ENCODE measurements at regions not wholly inside any gene's neighbourhood (a gene's known extent, or its start where the extent isn't known, plus 50 kb on each side); places are given as distances from the start of the nearest gene placed in this dataset.

DNA sequence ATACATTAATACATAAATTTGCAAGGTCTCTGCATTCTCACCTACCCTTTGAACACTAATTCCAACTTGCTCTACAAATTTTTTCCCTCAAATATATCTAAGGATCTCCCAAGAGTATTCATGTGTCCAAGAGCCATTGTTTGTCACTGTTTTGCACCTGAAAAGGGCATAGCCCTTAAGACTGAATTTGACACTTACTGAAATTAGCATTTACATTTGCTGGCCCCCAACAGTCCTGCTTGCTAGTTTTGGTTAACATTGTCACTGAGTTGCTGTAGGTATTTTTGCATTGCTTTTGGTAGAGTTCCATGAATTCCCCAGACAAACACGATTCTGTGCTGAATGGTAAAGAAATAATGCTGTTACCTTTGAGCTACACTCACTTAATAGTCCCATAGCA lies 57.3 kb downstream of the KCNA4 start:
- no peaks in the 10 kb centered on the region for H3K27me3 ChIP-seq (ENCODE audit: control insufficient read depth, insufficient read depth, low read length)
- no peak overlapping the region for H3K9ac ChIP-seq (ENCODE audit: low read depth, low read length)
- peaks cover 25% of the 10 kb centered on the region for H3K4me1 ChIP-seq (ENCODE audit: control insufficient read depth, insufficient read depth, low read length)
- H3K9me3 ChIP-seq (ENCODE audit: control insufficient read depth, insufficient read depth, low read length) = no peaks in the 10 kb centered on the region
- H3K36me3 ChIP-seq (ENCODE audit: control insufficient read depth, insufficient read depth, low read length) = no peaks in the 10 kb centered on the region
- no peak overlapping the region for H3K4me3 ChIP-seq (ENCODE audit: low read depth, low read length)

DNA sequence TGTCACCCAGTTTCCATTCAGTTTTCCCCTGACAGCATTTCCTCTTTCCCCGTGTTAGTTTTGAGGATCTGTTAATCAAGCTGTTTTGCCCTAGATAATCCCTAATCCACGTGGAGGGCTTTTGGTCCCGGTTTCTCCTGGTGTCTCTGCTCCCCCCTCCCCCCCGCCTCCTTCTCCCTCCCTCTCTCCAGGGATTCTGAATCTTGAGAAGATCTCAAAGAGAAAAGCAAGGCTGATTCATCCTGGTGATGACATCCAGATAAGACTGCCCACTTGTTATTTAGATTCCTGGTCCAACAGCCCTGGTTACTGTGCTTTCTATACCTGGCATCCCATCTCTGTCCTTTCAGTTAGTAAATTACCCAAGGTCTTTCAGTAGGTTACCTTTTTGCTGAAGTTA lies 59.4 kb downstream of the KCNA4 start:
- H3K27me3 ChIP-seq (ENCODE audit: control insufficient read depth, insufficient read depth, low read length) = no peaks in the 10 kb centered on the region
- no peak overlapping the region for H3K4me3 ChIP-seq (ENCODE audit: low read depth, low read length)
- peaks cover 25% of the 10 kb centered on the region for H3K4me1 ChIP-seq (ENCODE audit: control insufficient read depth, insufficient read depth, low read length)
- H3K9ac ChIP-seq (ENCODE audit: low read depth, low read length) = no peak overlapping the region
- no peaks in the 10 kb centered on the region for H3K36me3 ChIP-seq (ENCODE audit: control insufficient read depth, insufficient read depth, low read length)
- H3K9me3 ChIP-seq (ENCODE audit: control insufficient read depth, insufficient read depth, low read length) = no peaks in the 10 kb centered on the region

DNA sequence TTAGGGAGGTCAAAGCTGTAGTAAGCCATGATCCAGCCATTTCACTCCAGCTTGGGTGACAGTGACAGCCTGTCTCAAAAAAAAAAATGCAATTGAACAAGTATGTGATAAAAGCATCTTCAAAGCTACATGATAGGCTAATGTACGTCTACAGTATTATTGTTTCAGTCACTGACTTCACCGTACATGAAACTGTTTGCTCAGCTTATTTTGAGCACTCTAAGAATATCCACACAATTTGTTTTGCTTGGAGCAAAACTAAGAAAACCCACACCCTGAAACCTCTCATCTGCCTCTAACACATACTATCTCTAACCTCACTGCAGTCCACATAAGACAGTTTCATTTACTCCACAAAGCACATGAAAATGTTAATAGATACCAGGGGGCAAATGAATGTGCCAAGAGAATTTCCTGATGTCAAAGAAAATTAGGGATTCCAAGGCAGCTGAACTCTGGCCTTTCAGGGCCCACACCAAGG lies 60.7 kb downstream of the KCNA4 start:
- H3K9ac ChIP-seq (ENCODE audit: low read depth, low read length) = no peak overlapping the region

DNA sequence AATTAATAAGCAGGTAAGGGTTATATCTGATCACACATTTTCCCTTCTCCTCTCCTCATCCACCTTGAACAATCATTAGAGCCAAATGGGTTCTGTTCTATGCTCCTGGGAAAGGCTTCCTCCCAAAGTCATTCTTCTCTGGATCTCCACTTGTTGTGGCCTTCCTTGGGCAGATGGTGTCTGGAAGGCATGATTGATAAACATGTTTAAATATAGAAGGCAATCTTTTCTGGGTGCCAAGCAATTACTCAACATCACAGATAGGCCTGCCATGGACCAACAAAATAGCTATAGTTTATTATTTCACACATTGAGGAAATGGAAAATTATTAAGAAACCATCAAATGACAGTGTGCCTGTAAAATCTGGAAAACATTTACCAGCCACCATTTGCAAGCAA lies 73.5 kb downstream of the KCNA4 start:
- no peaks in the 10 kb centered on the region for H3K36me3 ChIP-seq (ENCODE audit: control insufficient read depth, insufficient read depth, low read length)
- peaks cover 4% of the 10 kb centered on the region for H3K9me3 ChIP-seq (ENCODE audit: control insufficient read depth, insufficient read depth, low read length)
- no peaks in the 10 kb centered on the region for H3K27me3 ChIP-seq (ENCODE audit: control insufficient read depth, insufficient read depth, low read length)
- no peaks in the 10 kb centered on the region for H3K4me1 ChIP-seq (ENCODE audit: control insufficient read depth, insufficient read depth, low read length)
- no peak overlapping the region for H3K4me3 ChIP-seq (ENCODE audit: low read depth, low read length)
- H3K9ac ChIP-seq (ENCODE audit: low read depth, low read length) = no peak overlapping the region

More for the DNA sequence above, 60.7 kb downstream of the KCNA4 start:
- Histone ChIP-seq H3K4me1 (ENCODE audit: control insufficient read depth, insufficient read depth, low read length) (peaks cover 25% of the 10 kb centered on the region), H3K4me3 (ENCODE audit: low read depth, low read length) (no peak overlapping the region), H3K36me3 (ENCODE audit: control insufficient read depth, insufficient read depth, low read length) (no peaks in the 10 kb centered on the region), H3K9me3 (ENCODE audit: control insufficient read depth, insufficient read depth, low read length) (no peaks in the 10 kb centered on the region), H3K27me3 (ENCODE audit: control insufficient read depth, insufficient read depth, low read length) (no peaks in the 10 kb centered on the region)

DNA sequence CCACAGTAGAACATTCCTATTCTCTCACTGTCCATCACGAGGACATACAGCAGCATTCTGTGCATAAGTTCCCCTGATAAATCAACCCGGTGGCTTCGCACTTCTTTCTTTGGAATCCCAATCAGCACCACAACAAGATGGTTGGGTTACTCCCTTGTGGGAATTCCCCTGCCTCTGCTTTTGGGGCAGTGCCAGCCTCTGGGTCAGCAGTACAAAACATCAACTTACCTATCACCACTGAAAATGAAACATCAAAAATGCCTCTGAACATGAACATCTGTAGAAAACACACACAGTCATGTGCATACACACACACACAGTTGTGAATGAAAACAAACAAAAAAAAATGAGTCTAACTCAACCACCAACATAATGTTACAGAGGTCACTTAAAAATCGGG lies 79.3 kb downstream of the KCNA4 start:
- Histone ChIP-seq H3K4me3 (ENCODE audit: low read depth, low read length) (no peak overlapping the region), H3K9me3 (ENCODE audit: control insufficient read depth, insufficient read depth, low read length) (no peaks in the 10 kb centered on the region), H3K27me3 (ENCODE audit: control insufficient read depth, insufficient read depth, low read length) (no peaks in the 10 kb centered on the region), H3K4me1 (ENCODE audit: control insufficient read depth, insufficient read depth, low read length) (no peaks in the 10 kb centered on the region), H3K9ac (ENCODE audit: low read depth, low read length) (no peak overlapping the region), H3K36me3 (ENCODE audit: control insufficient read depth, insufficient read depth, low read length) (no peaks in the 10 kb centered on the region)

DNA sequence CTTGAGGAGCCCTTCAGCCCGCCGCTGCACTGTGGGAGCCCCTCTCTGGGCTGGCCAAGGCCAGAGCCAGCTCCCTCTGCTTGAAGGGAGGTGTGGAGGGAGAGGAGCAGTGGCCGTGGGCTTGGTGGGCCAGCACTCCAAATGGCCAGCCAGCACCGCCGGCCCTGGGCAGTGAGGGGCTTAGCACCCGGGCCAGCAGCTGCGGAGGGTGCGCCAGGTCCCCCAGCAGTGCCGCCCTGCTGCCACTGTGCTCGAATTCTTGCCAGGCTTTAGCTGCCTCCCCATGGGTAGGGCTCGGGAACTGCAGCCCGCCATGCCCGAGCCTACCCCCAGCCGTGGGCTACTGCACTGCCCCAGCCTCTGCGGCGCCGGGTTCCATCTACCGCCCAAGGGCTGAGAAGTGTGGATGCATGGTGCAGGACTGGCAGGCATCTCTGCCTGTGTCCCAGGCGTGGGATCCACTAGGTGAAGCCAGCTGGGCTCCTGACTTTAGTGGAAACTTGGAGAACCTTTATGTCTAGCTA lies 82.7 kb downstream of the KCNA4 start:
- Histone ChIP-seq H3K4me3 (ENCODE audit: low read depth, low read length) (no peak overlapping the region), H3K36me3 (ENCODE audit: control insufficient read depth, insufficient read depth, low read length) (no peaks in the 10 kb centered on the region), H3K27me3 (ENCODE audit: control insufficient read depth, insufficient read depth, low read length) (no peaks in the 10 kb centered on the region), H3K9me3 (ENCODE audit: control insufficient read depth, insufficient read depth, low read length) (no peaks in the 10 kb centered on the region), H3K4me1 (ENCODE audit: control insufficient read depth, insufficient read depth, low read length) (no peaks in the 10 kb centered on the region), H3K9ac (ENCODE audit: low read depth, low read length) (no peak overlapping the region)

DNA sequence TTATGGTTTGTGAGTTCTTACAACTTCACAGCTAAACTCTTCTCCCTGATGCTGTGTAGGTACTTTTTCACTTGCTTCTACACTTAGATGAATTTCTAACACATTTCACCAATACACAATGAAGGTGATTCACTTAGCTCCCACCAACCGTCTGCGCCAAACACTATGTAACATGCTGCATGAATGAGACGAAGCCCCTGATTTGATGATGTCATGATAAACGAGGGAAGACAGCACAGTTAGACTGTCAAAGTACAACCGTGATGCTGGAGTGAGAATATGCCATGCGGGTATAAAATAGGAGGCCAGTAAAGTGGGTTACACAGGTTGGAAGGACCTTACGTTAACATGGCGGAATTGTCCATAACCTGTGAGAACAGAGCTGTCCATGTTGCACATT lies 100.8 kb downstream of the KCNA4 start:
- no peaks in the 10 kb centered on the region for H3K9me3 ChIP-seq (ENCODE audit: control insufficient read depth, insufficient read depth, low read length)
- no peaks in the 10 kb centered on the region for H3K36me3 ChIP-seq (ENCODE audit: control insufficient read depth, insufficient read depth, low read length)
- no peaks in the 10 kb centered on the region for H3K27me3 ChIP-seq (ENCODE audit: control insufficient read depth, insufficient read depth, low read length)
- no peaks in the 10 kb centered on the region for H3K4me1 ChIP-seq (ENCODE audit: control insufficient read depth, insufficient read depth, low read length)
- H3K4me3 ChIP-seq (ENCODE audit: low read depth, low read length) = no peak overlapping the region
- H3K9ac ChIP-seq (ENCODE audit: low read depth, low read length) = no peak overlapping the region

DNA sequence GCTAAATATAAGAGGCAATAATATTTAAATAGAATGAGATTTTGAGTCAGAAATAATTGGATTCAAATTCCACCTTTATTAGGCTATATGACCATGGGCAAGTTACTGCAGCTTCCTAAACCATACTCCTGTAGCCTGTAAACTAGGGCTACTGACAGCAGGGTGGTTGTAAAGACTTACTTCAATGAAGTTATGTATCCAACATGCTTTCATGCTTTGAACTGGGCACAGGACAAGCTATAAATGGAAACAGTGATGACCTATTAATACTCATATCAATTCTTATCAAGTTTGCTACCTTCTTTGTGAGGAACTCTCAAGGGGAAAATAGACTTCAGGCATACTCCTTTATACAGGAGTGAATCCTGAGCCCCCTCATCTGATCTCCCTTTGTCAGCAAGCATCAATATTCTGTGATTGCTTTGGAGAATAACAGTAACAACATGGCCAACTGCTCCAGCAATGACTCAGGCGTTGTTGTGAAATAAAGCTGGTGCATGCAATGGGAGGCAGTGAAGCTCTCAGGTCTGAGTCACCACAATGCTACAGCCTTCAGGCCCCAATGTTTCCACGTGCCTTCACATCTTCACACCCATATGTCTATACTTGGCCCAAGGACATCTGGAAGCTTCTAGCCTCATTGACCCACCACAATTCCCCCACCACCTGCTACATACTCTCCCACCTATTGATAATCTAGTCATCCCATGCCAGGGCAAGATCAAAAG lies 102.5 kb downstream of the KCNA4 start:
- Histone ChIP-seq H3K27me3 (ENCODE audit: control insufficient read depth, insufficient read depth, low read length) (no peaks in the 10 kb centered on the region), H3K9me3 (ENCODE audit: control insufficient read depth, insufficient read depth, low read length) (no peaks in the 10 kb centered on the region), H3K9ac (ENCODE audit: low read depth, low read length) (no peak overlapping the region), H3K4me1 (ENCODE audit: control insufficient read depth, insufficient read depth, low read length) (no peaks in the 10 kb centered on the region), H3K36me3 (ENCODE audit: control insufficient read depth, insufficient read depth, low read length) (no peaks in the 10 kb centered on the region), H3K4me3 (ENCODE audit: low read depth, low read length) (no peak overlapping the region)

DNA sequence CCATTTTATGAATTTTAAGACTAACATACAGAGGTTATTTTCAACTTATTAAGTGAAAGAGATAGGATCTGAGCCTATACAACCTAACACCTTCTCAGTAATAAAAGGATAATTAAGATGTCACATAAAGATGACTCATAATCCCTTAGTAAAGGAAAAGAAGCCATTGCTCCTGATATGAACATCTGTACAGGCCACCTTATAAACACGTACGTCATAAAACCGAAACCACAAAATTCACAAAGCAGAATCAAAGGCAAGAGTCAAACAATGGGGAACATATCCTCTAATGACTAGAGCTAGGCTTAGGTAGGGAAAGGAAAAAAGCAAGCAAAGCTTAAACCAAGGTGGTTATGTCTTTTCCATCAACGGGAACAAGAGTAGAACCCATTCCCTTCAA lies 103.5 kb downstream of the KCNA4 start:
- Histone ChIP-seq H3K4me1 (ENCODE audit: control insufficient read depth, insufficient read depth, low read length) (no peaks in the 10 kb centered on the region), H3K9me3 (ENCODE audit: control insufficient read depth, insufficient read depth, low read length) (no peaks in the 10 kb centered on the region), H3K36me3 (ENCODE audit: control insufficient read depth, insufficient read depth, low read length) (no peaks in the 10 kb centered on the region), H3K4me3 (ENCODE audit: low read depth, low read length) (no peak overlapping the region), H3K27me3 (ENCODE audit: control insufficient read depth, insufficient read depth, low read length) (no peaks in the 10 kb centered on the region), H3K9ac (ENCODE audit: low read depth, low read length) (no peak overlapping the region)

DNA sequence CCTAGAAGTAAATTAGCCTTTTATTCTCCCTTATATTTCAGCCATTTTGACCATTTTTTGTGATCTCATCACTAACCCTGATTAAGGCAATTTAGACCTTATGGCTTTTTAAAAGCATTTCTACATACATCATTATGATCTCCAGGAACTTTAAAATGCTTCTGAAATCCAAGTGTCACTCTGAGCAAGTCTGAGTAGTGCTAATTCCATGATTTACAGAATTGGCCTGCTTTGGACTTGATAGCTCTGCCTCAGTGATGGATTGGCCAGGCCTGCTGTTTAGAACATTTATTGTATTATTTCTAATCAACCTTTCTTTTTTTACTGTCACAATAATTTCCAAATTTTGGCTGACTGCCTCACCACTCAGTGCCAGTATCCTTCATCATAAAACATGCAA lies 116.4 kb downstream of the KCNA4 start:
- Histone ChIP-seq H3K4me1 (ENCODE audit: control insufficient read depth, insufficient read depth, low read length) (no peaks in the 10 kb centered on the region), H3K9me3 (ENCODE audit: control insufficient read depth, insufficient read depth, low read length) (no peaks in the 10 kb centered on the region), H3K36me3 (ENCODE audit: control insufficient read depth, insufficient read depth, low read length) (no peaks in the 10 kb centered on the region), H3K27me3 (ENCODE audit: control insufficient read depth, insufficient read depth, low read length) (no peaks in the 10 kb centered on the region), H3K4me3 (ENCODE audit: low read depth, low read length) (no peak overlapping the region), H3K9ac (ENCODE audit: low read depth, low read length) (no peak overlapping the region)

DNA sequence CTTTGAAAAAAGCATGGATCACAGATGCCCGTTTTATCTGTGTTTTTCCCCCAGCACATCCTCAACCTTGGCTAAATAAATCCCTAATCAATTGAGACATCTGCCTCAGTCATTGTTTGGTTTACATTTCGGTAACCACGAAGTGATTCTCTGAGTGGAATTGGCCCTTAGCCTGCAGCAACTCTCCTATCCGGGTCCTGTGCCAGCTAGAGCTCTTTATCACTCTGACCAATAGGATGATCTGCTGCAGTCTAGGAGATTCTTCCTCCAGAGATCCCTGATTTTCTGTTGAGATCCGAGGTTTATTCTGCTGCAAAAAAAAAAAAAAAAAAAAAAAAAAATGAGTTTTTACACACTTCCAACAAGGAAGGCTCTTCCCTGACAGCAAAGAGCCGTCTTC lies 137.3 kb downstream of the KCNA4 start:
- Histone ChIP-seq H3K36me3 (ENCODE audit: control insufficient read depth, insufficient read depth, low read length) (no peaks in the 10 kb centered on the region), H3K4me1 (ENCODE audit: control insufficient read depth, insufficient read depth, low read length) (no peaks in the 10 kb centered on the region), H3K9me3 (ENCODE audit: control insufficient read depth, insufficient read depth, low read length) (peaks cover 7% of the 10 kb centered on the region), H3K4me3 (ENCODE audit: low read depth, low read length) (no peak overlapping the region), H3K9ac (ENCODE audit: low read depth, low read length) (no peak overlapping the region), H3K27me3 (ENCODE audit: control insufficient read depth, insufficient read depth, low read length) (peaks cover 4% of the 10 kb centered on the region)

DNA sequence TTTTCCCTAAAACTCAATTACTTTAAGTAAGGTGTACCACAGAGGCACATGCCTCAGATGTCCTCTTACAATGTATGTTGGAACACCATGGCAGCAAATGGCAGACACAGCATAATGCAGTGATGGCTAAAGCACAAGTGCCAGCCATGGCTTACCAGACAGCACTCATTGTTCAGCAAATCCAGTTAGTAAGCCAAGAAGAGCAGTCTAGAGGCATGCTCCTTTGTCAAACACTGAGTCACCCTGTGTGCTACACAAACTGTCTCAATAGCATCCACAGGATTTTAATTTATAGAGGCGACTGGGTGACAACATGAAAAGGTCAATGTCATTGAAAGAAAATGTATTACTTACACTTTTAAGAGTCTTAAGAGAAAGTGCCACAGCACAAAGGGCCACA lies 140.6 kb downstream of the KCNA4 start:
- no peaks in the 10 kb centered on the region for H3K36me3 ChIP-seq (ENCODE audit: control insufficient read depth, insufficient read depth, low read length)
- H3K9ac ChIP-seq (ENCODE audit: low read depth, low read length) = no peak overlapping the region
- H3K4me3 ChIP-seq (ENCODE audit: low read depth, low read length) = no peak overlapping the region
- H3K9me3 ChIP-seq (ENCODE audit: control insufficient read depth, insufficient read depth, low read length) = no peaks in the 10 kb centered on the region
- no peaks in the 10 kb centered on the region for H3K4me1 ChIP-seq (ENCODE audit: control insufficient read depth, insufficient read depth, low read length)
- H3K27me3 ChIP-seq (ENCODE audit: control insufficient read depth, insufficient read depth, low read length) = peaks cover 4% of the 10 kb centered on the region

Data from iPS-15b (cell line).